NCI-H446 treated with DMSO at 0.1 percent for 48 hours (cell line): ENCODE measurements at regions not wholly inside any gene's neighbourhood (a gene's known extent, or its start where the extent isn't known, plus 50 kb on each side); places are given as distances from the start of the nearest gene placed in this dataset.

Source experiments
- DNase-seq: peaks from one replicate; lab custom pipeline; 2025; lab: John Stamatoyannopoulos, UW

- DNase-seq, result no peak
These were observed 366.2 kb upstream of the NR3C2 start for GRCh38 chr4:148808416-148808815.

DNA sequence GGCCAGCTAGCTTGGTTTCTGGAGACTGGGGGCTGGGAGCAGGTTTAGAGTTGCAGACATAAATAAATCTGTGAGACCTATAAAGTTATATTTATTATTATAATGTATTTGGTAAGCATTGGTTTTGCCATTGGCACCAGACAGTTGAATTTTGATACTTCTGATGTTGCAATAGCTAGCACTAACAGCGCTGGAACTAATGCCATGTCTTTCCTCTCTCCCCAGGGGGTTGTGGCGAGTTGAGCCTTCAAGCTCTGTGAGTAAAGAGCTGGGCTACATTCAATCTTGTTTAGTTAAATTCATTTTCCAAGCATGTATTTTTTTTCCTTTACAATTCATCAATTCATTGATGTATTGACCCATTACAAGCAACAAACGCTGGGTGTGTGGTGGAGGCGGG lies 358.7 kb upstream of the NR3C2 start:
- DNase-seq, result no peak

GRCh38 chr4:148800336-148800885 lies 358.2 kb upstream of the NR3C2 start:
- DNase-seq, result no peak

GRCh38 chr4:148795156-148795864 lies 353.1 kb upstream of the NR3C2 start:
- DNase-seq, result no peak

GRCh38 chr4:148793221-148793620 lies 351.0 kb upstream of the NR3C2 start:
- no peak for DNase-seq

- no peak for DNase-seq
These were observed 348.5 kb upstream of the NR3C2 start for GRCh38 chr4:148790691-148791090.

- no peak for DNase-seq
These were observed 348.0 kb upstream of the NR3C2 start for GRCh38 chr4:148790246-148790645.

- DNase-seq, result no peak
These were observed 345.7 kb upstream of the NR3C2 start for GRCh38 chr4:148787831-148788477.

- no peak for DNase-seq
These were observed 345.1 kb upstream of the NR3C2 start for GRCh38 chr4:148787285-148787684.

- DNase-seq, result no peak
These were observed 344.5 kb upstream of the NR3C2 start for GRCh38 chr4:148786699-148787098.

DNA sequence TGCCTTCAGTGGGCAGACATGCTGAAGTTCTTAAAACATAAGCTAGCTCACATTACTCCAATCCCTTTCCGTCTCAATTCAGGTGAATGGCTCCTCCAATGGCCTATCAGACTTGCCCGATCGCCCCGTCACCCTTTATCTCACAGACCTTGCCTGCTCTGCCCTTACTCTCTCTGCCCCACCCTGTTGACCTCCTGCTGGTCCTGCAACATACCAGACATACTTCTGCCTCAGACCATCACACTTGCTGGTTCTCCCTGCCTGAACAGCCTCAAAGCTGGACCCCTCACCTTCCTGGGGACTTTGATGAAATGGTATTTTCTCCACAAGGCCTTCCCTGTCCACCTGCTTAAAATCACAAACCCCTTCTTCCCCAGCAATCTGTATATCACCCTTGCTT lies 340.1 kb upstream of the NR3C2 start:
- no peak for DNase-seq

- no peak for DNase-seq
These were observed 338.3 kb upstream of the NR3C2 start for GRCh38 chr4:148780426-148781005.

DNA sequence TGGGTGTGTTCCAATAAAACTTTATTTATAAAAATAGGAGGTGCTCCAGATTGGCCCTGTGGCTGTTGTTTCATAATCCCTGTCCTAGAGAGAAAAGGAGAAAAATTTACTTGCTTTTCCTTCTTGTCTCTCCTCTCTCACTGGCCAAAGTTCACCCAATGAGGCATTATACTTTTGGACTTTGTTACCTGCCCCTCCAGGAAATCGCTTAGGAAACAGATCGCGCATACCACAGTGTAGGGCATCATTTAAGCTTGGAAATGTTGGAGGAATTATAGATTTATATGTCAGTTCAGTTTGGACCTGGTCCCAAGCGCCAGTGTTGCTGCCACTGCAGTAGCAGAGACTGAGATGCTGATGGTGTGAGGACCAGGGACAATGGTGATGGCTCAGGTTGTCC lies 337.6 kb upstream of the NR3C2 start:
- DNase-seq, result no peak

DNA sequence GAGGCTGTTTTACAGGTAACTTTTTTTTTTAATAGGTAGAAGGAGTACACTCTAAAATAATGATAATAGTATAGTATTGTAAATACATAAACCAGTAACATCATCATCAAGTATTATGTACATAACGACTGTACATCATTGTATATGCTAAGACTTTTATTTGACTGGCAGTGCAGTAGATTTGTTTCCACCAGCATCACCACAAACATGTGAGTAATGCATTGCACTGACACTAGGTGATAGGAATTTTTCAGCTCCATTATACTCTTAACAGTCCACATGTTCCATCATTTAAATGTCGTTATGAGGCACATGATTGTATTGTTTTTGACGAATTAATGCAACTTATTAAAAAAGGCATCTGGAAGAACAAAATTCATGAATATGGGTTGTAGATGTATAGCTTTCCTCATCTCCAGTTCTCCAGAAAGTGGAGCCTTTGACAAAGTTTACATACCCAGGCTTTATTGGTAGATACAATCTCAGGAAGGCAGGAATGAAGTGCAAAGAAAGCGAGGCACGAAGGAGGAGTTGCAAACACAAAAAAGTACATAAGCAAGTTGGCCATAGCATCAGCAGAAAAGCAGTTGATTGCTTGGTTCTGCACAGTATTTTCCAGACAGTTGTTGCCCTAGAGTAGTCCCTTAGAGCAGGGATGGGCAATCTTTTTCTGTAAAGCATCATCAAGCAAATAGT lies 336.9 kb upstream of the NR3C2 start:
- no peak for DNase-seq

DNA sequence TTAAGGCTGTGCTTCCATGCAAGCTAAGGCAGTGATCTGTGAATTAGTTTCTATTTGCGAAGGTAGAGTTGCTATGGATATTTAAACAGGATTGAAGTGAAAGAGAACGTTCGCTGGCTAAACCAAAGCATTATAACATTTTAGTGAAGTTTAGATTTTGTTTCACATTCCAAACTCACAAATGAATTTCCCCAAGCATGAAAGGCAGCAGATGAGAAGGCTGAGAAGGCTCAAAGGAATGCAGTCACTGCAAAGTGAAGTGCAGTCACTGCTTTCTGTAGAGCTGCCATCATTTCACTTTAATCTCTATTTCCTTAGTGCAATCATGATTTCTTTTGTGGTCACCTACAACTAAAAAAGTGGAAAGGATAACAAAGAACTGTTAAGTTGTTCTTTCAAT lies 334.7 kb upstream of the NR3C2 start:
- no peak for DNase-seq

DNA sequence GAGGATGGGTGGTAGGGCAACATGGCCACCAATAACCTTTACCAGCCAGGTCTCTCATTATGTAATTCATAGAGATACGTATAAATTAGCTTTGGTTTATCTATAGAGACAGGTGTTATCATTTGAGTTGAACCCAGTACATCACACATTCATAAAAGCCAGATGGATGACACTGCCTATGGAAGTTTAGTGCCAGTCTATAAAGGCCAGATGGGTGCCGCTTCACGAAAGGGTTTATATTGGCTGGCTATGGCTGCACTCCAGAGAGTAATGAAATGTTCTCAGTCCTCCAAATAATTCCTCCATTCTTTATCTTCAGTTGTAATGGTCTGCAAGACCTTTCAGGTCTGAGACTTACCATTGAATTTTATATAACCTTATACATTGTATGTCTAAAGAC lies 331.9 kb upstream of the NR3C2 start:
- DNase-seq, result no peak

DNA sequence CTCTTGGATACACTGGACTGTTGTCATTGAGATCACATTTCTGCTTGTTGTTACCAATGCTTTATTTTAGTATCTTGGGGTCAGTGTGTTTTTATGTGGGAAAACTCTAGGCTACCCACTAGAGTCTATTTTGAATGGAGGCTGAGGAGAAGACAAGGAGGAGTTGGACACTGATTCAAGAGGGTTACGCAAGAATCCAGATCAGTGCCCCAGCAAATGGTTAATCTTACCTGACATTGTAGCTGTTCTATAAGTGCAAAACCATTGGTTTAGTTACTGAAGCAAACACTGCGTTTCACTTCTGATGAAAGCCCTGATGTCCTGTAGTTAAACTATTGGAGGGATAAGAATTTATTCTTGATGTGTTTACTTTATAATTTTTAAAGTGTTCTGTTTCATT lies 331.1 kb upstream of the NR3C2 start:
- DNase-seq, result no peak

- DNase-seq, result no peak
These were observed 328.6 kb upstream of the NR3C2 start for GRCh38 chr4:148770848-148771247.

- DNase-seq, result no peak
These were observed 328.2 kb upstream of the NR3C2 start for GRCh38 chr4:148770377-148770776.

GRCh38 chr4:148764720-148765119 lies 322.5 kb upstream of the NR3C2 start:
- no peak for DNase-seq

DNA sequence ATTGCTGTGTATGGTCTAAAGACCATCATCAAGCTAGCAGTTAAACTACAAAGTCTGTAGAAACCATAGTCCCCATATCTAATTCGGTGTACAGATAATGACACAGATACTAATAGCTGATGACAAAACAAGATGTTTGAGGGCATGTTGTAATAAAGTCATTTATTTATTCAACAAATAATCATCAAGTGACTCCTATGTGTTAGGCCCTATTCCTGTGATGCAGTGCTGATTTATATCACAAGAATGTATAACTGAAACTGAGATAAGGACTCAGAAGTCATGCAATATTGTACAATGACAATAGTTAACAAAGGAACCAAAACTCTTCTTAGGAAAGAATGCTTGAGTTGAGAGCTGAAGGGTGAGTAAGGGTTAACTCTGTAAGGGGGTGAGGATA lies 315.0 kb upstream of the NR3C2 start:
- no peak for DNase-seq

DNA sequence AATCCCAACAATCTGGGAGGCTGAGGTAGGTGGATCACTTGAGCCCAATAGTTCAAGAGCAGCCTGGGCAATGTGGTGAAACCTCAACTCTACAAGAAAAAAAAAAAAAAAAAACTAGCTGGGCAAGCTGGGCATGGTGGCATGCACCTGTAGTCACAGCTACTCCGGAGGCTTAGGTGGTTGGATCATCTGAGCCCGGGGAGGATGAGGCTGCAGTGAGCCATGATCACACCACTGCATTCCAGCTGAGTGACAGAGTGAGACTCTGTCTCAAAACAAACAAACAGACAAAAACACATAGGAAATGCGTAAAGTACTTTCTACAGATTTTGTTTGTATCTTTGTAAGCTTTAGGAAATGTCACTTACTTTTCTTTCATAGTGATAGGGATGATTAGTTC lies 307.2 kb upstream of the NR3C2 start:
- no peak for DNase-seq
